SK-N-SH (cell line): ENCODE measurements at regions not wholly inside any gene's neighbourhood (a gene's known extent, or its start where the extent isn't known, plus 50 kb on each side); places are given as distances from the start of the nearest gene placed in this dataset.

Experiments
- CHD2 ChIP-seq: fragments of 150-350 bp; IDR thresholded peaks from 2 replicates; pipeline ENCODE4 v1.6.1; 2018; ENCODE audit warnings: low read length; ENCODE audit not compliant: partially characterized antibody
- EP300 ChIP-seq, 2 experiments: IDR thresholded peaks; 2 replicates each; pipeline versions ENCODE4 v1.4.0 to v1.6.1; 2012; ENCODE audit warnings: borderline replicate concordance in 1 of 2, low read depth in 1 of 2, low read length in 1 of 2
- TAF1 ChIP-seq: IDR thresholded peaks from 2 replicates; pipeline ENCODE4 v1.6.1; 2012; ENCODE audit warnings: low read depth, mild to moderate bottlenecking, low read length, moderate library complexity, borderline replicate concordance
- TF ChIP-seq, protein P1 (sequence below): fragments of 200-600 bp; sonication (generic); IDR thresholded peaks from 2 replicates; pipeline ENCODE4 v1.6.1; 2017; ENCODE audit warnings: antibody characterized with exemption, mild to moderate bottlenecking, moderate library complexity

DNA sequence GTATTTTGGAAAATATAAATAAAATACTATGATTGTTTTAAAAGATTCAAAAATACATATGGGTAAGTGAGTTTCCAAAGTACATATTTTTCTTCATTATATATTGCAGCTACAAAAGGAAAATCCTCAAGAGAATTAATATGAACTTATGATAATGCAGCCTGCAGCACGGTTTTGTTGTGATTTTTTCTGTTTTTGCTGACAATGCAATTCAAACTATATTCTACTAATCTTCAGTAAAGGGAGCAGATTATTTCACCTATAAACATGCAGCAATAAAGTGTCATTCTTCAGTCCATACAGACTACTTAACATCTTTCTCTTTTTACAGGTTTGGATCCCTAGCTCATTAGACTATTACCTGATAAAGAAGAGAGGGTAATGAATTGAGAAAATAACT, 582.1 kb upstream of the MGAT4C start:
- TF ChIP-seq, protein P1, sequence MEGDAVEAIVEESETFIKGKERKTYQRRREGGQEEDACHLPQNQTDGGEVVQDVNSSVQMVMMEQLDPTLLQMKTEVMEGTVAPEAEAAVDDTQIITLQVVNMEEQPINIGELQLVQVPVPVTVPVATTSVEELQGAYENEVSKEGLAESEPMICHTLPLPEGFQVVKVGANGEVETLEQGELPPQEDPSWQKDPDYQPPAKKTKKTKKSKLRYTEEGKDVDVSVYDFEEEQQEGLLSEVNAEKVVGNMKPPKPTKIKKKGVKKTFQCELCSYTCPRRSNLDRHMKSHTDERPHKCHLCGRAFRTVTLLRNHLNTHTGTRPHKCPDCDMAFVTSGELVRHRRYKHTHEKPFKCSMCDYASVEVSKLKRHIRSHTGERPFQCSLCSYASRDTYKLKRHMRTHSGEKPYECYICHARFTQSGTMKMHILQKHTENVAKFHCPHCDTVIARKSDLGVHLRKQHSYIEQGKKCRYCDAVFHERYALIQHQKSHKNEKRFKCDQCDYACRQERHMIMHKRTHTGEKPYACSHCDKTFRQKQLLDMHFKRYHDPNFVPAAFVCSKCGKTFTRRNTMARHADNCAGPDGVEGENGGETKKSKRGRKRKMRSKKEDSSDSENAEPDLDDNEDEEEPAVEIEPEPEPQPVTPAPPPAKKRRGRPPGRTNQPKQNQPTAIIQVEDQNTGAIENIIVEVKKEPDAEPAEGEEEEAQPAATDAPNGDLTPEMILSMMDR = no peak
- TF ChIP-seq CHD2 (no peak), EP300 (IDR thresholded peaks at IDR 0.05; ENCODE audit: borderline replicate concordance in 1 of 2, low read depth in 1 of 2, low read length in 1 of 2) (no peak), TAF1 (no peak)
